HUES64 (cell line): ENCODE measurements at regions not wholly inside any gene's neighbourhood (a gene's known extent, or its start where the extent isn't known, plus 50 kb on each side); places are given as distances from the start of the nearest gene placed in this dataset.
A peak's percentile ranks its signal among the peaks of the same experiment; 100 is the strongest.

ENCODE experiments used
- H3K27ac ChIP-seq: 2 replicates; pipeline ENCODE4 v1.7.0; 2013; ENCODE audit warnings: low read depth, low read length, inconsistent platforms
- H3K27me3 ChIP-seq: 2 replicates; pipeline ENCODE4 v1.6.1; 2013; ENCODE audit warnings: mild to moderate bottlenecking, low read length; ENCODE audit not compliant: insufficient read depth
- H3K36me3 ChIP-seq: 2 replicates; pipeline ENCODE4 v1.6.1; 2013; ENCODE audit warnings: mild to moderate bottlenecking, low read length; ENCODE audit not compliant: insufficient read depth
- H3K4me1 ChIP-seq: 2 replicates; pipeline ENCODE4 v1.6.1; 2013; ENCODE audit warnings: mild to moderate bottlenecking, low read length, moderate library complexity; ENCODE audit not compliant: insufficient read depth
- H3K4me3 ChIP-seq: 2 replicates; pipeline ENCODE4 v1.5.1; 2013; ENCODE audit warnings: mild to moderate bottlenecking, low read length, moderate library complexity
- H3K9ac ChIP-seq: 2 replicates; pipeline ENCODE4 v1.6.1; 2013; ENCODE audit warnings: mild to moderate bottlenecking, low read depth, low read length
- H3K9me3 ChIP-seq: 2 replicates; pipeline ENCODE4 v1.6.1; 2013; ENCODE audit warnings: low read depth, low read length; ENCODE audit not compliant: insufficient read depth
- WGBS: fragments of 150-250, 120-280 bp; methylation state at CpG from one replicate; pipeline ENCODE4 v1.1.7; 2013; ENCODE audit warnings: missing lambda C conversion rate; 5-methylcytosine and 5-hydroxymethylcytosine counted together

- H3K36me3 ChIP-seq: no peaks in the 10 kb centered on the region
- 91% methylated on average over 6 of the region's 6 CpGs for whole genome bisulfite sequencing
- H3K4me3 ChIP-seq: no peak overlapping the region
- no peaks in the 10 kb centered on the region for H3K27me3 ChIP-seq
- H3K9ac ChIP-seq: no peak overlapping the region
- no peaks in the 10 kb centered on the region for H3K9me3 ChIP-seq
- no peaks in the 10 kb centered on the region for H3K4me1 ChIP-seq
- H3K27ac ChIP-seq: no peak overlapping the region
These were observed 72.6 kb downstream of the RBFOX3 start for GRCh38 chr17:79538291-79538690.

- no peak overlapping the region for H3K27ac ChIP-seq
- no peaks in the 10 kb centered on the region for H3K9me3 ChIP-seq
- WGBS: 90% methylated on average over 4 of the region's 4 CpGs
- no peaks in the 10 kb centered on the region for H3K36me3 ChIP-seq
- H3K9ac ChIP-seq: no peak overlapping the region
- H3K4me3 ChIP-seq: no peak overlapping the region
- no peaks in the 10 kb centered on the region for H3K27me3 ChIP-seq
- H3K4me1 ChIP-seq: no peaks in the 10 kb centered on the region
These were observed 73.2 kb downstream of the RBFOX3 start for GRCh38 chr17:79537686-79538085.

GRCh38 chr17:79537061-79537460 is 73.8 kb downstream of the RBFOX3 start:
- Histone ChIP-seq H3K27ac (no peak overlapping the region), H3K4me1 (0 out of 2 replicates have a peak, but pooled peaks cover 3% of the 10 kb centered on the region), H3K4me3 (no peak overlapping the region), H3K9me3 (no peaks in the 10 kb centered on the region), H3K36me3 (no peaks in the 10 kb centered on the region), H3K9ac (no peak overlapping the region), H3K27me3 (no peaks in the 10 kb centered on the region)
- 94% methylated on average over 7 of the region's 7 CpGs for WGBS

GRCh38 chr17:79536212-79536840 is 74.5 kb downstream of the RBFOX3 start:
- H3K36me3 ChIP-seq: no peaks in the 10 kb centered on the region
- WGBS: 97% methylated on average over 15 of the region's 15 CpGs
- no peak overlapping the region for H3K27ac ChIP-seq
- no peaks in the 10 kb centered on the region for H3K27me3 ChIP-seq
- H3K4me3 ChIP-seq: no peak overlapping the region
- H3K4me1 ChIP-seq: 0 out of 2 replicates have a peak, but pooled peaks cover 4% of the 10 kb centered on the region
- no peaks in the 10 kb centered on the region for H3K9me3 ChIP-seq
- H3K9ac ChIP-seq: no peak overlapping the region

GRCh38 chr17:79535728-79536025 is 75.2 kb downstream of the RBFOX3 start:
- Histone ChIP-seq H3K27me3 (no peaks in the 10 kb centered on the region), H3K9me3 (no peaks in the 10 kb centered on the region)
- 86% methylated on average over 5 of the region's 5 CpGs for WGBS

GRCh38 chr17:79534851-79535727 is 75.8 kb downstream of the RBFOX3 start:
- Histone ChIP-seq H3K4me3 (no peak overlapping the region), H3K27me3 (no peaks in the 10 kb centered on the region), H3K36me3 (no peaks in the 10 kb centered on the region), H3K9me3 (no peaks in the 10 kb centered on the region), H3K9ac (no peak overlapping the region), H3K4me1 (0 out of 2 replicates have a peak, but pooled peaks cover 4% of the 10 kb centered on the region), H3K27ac (no peak overlapping the region)
- 95% methylated on average over 23 of the region's 23 CpGs for WGBS

More at GRCh38 chr17:79535728-79536025, 75.2 kb downstream of the RBFOX3 start:
- Histone ChIP-seq H3K27ac (no peak overlapping the region), H3K4me3 (no peak overlapping the region), H3K36me3 (no peaks in the 10 kb centered on the region), H3K9ac (no peak overlapping the region), H3K4me1 (0 out of 2 replicates have a peak, but pooled peaks cover 4% of the 10 kb centered on the region)

GRCh38 chr17:79534111-79534510 is 76.7 kb downstream of the RBFOX3 start:
- 93% methylated on average over 11 of the region's 11 CpGs for WGBS
- Histone ChIP-seq H3K27me3 (no peaks in the 10 kb centered on the region), H3K9me3 (no peaks in the 10 kb centered on the region), H3K9ac (no peak overlapping the region), H3K4me1 (peaks cover 4% of the 10 kb centered on the region; the same call in 1 of the 2 replicates), H3K36me3 (no peaks in the 10 kb centered on the region), H3K4me3 (no peak overlapping the region), H3K27ac (no peak overlapping the region)

GRCh38 chr17:79533116-79533515 is 77.7 kb downstream of the RBFOX3 start:
- H3K4me1 ChIP-seq: peaks cover 4% of the 10 kb centered on the region; the same call in 1 of the 2 replicates
- H3K27ac ChIP-seq: no peak overlapping the region
- no peaks in the 10 kb centered on the region for H3K27me3 ChIP-seq
- no peak overlapping the region for H3K4me3 ChIP-seq
- H3K9me3 ChIP-seq: no peaks in the 10 kb centered on the region
- WGBS: 95% methylated on average over 12 of the region's 12 CpGs
- H3K36me3 ChIP-seq: no peaks in the 10 kb centered on the region
- no peak overlapping the region for H3K9ac ChIP-seq

- 74% methylated on average over 10 of the region's 10 CpGs for WGBS
- no peaks in the 10 kb centered on the region for H3K36me3 ChIP-seq
- peak overlapping the region; percentile 24; the same call in 1 of the 2 replicates for H3K9ac ChIP-seq
- no peaks in the 10 kb centered on the region for H3K9me3 ChIP-seq
- no peaks in the 10 kb centered on the region for H3K27me3 ChIP-seq
- H3K4me1 ChIP-seq: peaks cover 4% of the 10 kb centered on the region; the same call in 1 of the 2 replicates
- no peak overlapping the region for H3K27ac ChIP-seq
- no peak overlapping the region for H3K4me3 ChIP-seq
These were observed 78.6 kb downstream of the RBFOX3 start for GRCh38 chr17:79532107-79532790.

- Histone ChIP-seq H3K4me1 (peaks cover 4% of the 10 kb centered on the region; the same call in 1 of the 2 replicates), H3K27ac (no peak overlapping the region), H3K36me3 (no peaks in the 10 kb centered on the region), H3K27me3 (no peaks in the 10 kb centered on the region), H3K4me3 (no peak overlapping the region), H3K9ac (peak overlapping the region; percentile 24; the same call in 1 of the 2 replicates), H3K9me3 (no peaks in the 10 kb centered on the region)
- 92% methylated on average over 30 of the region's 30 CpGs for WGBS
These were observed 79.4 kb downstream of the RBFOX3 start for GRCh38 chr17:79531191-79532095.
